K562 (cell line): ENCODE measurements at regions not wholly inside any gene's neighbourhood (a gene's known extent, or its start where the extent isn't known, plus 50 kb on each side); places are given as distances from the start of the nearest gene placed in this dataset.

Source experiments
- BRD9 ChIP-seq: fragments of 450-650 bp; IDR thresholded peaks from 2 replicates; pipeline ENCODE4 v1.6.1; 2018; ENCODE audit warnings: low read depth; ENCODE audit not compliant: partially characterized antibody
- GATA2 ChIP-seq: sonication (generic); formaldehyde crosslinking; IDR thresholded peaks from 2 replicates; pipeline ENCODE4 v1.4.0; 2020; ENCODE audit warnings: mild to moderate bottlenecking, missing genetic modification reagents
- NBN ChIP-seq: fragments of 450-650 bp; IDR thresholded peaks from 2 replicates; pipeline ENCODE4 v1.6.1; 2016; ENCODE audit warnings: low read depth, mild to moderate bottlenecking
- PML ChIP-seq: IDR thresholded peaks from 2 replicates; pipeline ENCODE4 v1.6.1; 2012; ENCODE audit warnings: low read length, inconsistent platforms
- RBFOX2 ChIP-seq: fragments of 200-400 bp; formaldehyde crosslinking; IDR thresholded peaks from 2 replicates; pipeline ENCODE4 v1.6.1; 2017; ENCODE audit warnings: low read depth, mild to moderate bottlenecking, low read length, moderate library complexity
- REST ChIP-seq, 2 experiments: fragments of 450-650 bp; formaldehyde crosslinking in 1 of 2; IDR thresholded peaks; 2 replicates each; pipeline versions ENCODE4 v1.4.0 to v1.6.1; 2014 to 2020; ENCODE audit warnings: mild to moderate bottlenecking in 2 of 2, borderline replicate concordance in 1 of 2, low read depth in 1 of 2
- SAFB ChIP-seq: fragments of 200-400 bp; formaldehyde crosslinking; IDR thresholded peaks from 2 replicates; pipeline ENCODE4 v1.6.1; 2017; ENCODE audit warnings: low read depth, low read length, borderline replicate concordance
- TEAD1 ChIP-seq, 2 experiments: fragments of 450-650 bp in 1 of 2; sonication (generic) in 1 of 2; formaldehyde crosslinking; IDR thresholded peaks; 2 replicates each; pipeline versions ENCODE4 v1.4.0 to v1.8.0; 2020 to 2022; ENCODE audit warnings: mild to moderate bottlenecking in 2 of 2, missing genetic modification reagents in 1 of 2
- ZBTB9 ChIP-seq: fragments of 450-650 bp; formaldehyde crosslinking; IDR thresholded peaks from 2 replicates; pipeline ENCODE4 v1.4.0; 2020; ENCODE audit warnings: mild to moderate bottlenecking, moderate library complexity
- ZNF77 ChIP-seq: fragments of 250-450 bp; sonication (Bioruptor Pico); IDR thresholded peaks from 2 replicates; pipeline ENCODE4 v1.5.0; 2020
- TF ChIP-seq, protein P1 (sequence below): fragments of 450-650 bp; IDR thresholded peaks from one replicate; pipeline ENCODE4 v1.6.1; 2018; ENCODE audit warnings: mild to moderate bottlenecking, moderate library complexity; ENCODE audit not compliant: partially characterized antibody
- TF ChIP-seq, protein P2 (sequence below): fragments of 250-450 bp; sonication (Bioruptor Pico); IDR thresholded peaks from 2 replicates; pipeline ENCODE4 v1.4.0; 2020; ENCODE audit warnings: mild to moderate bottlenecking, moderate library complexity
- TF ChIP-seq, protein P3 (sequence below): IDR thresholded peaks from 2 replicates; pipeline ENCODE4 v1.6.1; 2014; ENCODE audit warnings: antibody characterized with exemption

GRCh38 chr3:193836511-193836910, 243.5 kb downstream of the OPA1 start (continued):
- TF ChIP-seq, protein P1, sequence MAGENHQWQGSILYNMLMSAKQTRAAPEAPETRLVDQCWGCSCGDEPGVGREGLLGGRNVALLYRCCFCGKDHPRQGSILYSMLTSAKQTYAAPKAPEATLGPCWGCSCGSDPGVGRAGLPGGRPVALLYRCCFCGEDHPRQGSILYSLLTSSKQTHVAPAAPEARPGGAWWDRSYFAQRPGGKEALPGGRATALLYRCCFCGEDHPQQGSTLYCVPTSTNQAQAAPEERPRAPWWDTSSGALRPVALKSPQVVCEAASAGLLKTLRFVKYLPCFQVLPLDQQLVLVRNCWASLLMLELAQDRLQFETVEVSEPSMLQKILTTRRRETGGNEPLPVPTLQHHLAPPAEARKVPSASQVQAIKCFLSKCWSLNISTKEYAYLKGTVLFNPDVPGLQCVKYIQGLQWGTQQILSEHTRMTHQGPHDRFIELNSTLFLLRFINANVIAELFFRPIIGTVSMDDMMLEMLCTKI: no peak
- peak; percentile 7 for TF ChIP-seq BRD9
- no peak for TF ChIP-seq NBN
- TF ChIP-seq SAFB: no peak
- TF ChIP-seq ZNF77 (CRISPR knock-in tag): no peak
- TF ChIP-seq, protein P2, sequence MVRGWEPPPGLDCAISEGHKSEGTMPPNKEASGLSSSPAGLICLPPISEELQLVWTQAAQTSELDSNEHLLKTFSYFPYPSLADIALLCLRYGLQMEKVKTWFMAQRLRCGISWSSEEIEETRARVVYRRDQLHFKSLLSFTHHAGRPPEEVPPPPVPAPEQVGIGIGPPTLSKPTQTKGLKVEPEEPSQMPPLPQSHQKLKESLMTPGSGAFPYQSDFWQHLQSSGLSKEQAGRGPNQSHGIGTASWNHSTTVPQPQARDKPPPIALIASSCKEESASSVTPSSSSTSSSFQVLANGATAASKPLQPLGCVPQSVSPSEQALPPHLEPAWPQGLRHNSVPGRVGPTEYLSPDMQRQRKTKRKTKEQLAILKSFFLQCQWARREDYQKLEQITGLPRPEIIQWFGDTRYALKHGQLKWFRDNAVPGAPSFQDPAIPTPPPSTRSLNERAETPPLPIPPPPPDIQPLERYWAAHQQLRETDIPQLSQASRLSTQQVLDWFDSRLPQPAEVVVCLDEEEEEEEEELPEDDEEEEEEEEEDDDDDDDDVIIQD (CRISPR knock-in tag): no peak
- no peak for TF ChIP-seq GATA2 (CRISPR knock-in tag)
- no peak for TF ChIP-seq PML
- TF ChIP-seq ZBTB9: 0 out of 2 replicates have a peak, but pooled peaks have one; percentile 25
- TF ChIP-seq RBFOX2: peak; percentile 41
- TF ChIP-seq, protein P3, sequence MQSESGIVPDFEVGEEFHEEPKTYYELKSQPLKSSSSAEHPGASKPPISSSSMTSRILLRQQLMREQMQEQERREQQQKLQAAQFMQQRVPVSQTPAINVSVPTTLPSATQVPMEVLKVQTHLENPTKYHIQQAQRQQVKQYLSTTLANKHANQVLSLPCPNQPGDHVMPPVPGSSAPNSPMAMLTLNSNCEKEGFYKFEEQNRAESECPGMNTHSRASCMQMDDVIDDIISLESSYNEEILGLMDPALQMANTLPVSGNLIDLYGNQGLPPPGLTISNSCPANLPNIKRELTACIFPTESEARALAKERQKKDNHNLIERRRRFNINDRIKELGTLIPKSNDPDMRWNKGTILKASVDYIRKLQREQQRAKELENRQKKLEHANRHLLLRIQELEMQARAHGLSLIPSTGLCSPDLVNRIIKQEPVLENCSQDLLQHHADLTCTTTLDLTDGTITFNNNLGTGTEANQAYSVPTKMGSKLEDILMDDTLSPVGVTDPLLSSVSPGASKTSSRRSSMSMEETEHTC: no peak
- TF ChIP-seq REST (IDR thresholded peaks at IDR 0.05; ENCODE audit: borderline replicate concordance): peak; percentile 35; the same call in 1 of the 2 replicates
- TF ChIP-seq REST (CRISPR knock-in tag; IDR thresholded peaks at IDR 0.05; ENCODE audit: low read depth): no peak
- TF ChIP-seq TEAD1 (CRISPR knock-in tag; IDR thresholded peaks at IDR 0.05): 0 out of 4 replicates have a peak, but pooled peaks of 1 of the 2 experiments have one; percentile 0
